DOHH2 (cell line): ENCODE measurements at regions not wholly inside any gene's neighbourhood (a gene's known extent, or its start where the extent isn't known, plus 50 kb on each side); places are given as distances from the start of the nearest gene placed in this dataset.

ENCODE experiments used
- H3F3A ChIP-seq: fragments of 200-600 bp; sonication (generic), shearing (Covaris generic); 2 replicates; pipeline ENCODE4 v1.6.0; 2016; ENCODE audit warnings: antibody characterized with exemption, mild to moderate bottlenecking; ENCODE audit not compliant: control insufficient read depth, insufficient read depth
- H3K27ac ChIP-seq: fragments of 200-600 bp; sonication (generic); 2 replicates; pipeline ENCODE4 v1.5.1; 2014; ENCODE audit warnings: low read depth, mild to moderate bottlenecking, low read length, moderate library complexity
- H3K27me3 ChIP-seq: fragments of 200-600 bp; sonication (generic); 2 replicates; pipeline ENCODE4 v1.6.1; 2014; ENCODE audit warnings: mild to moderate bottlenecking, low read length, mixed read lengths; ENCODE audit not compliant: control insufficient read depth
- H3K36me3 ChIP-seq: fragments of 200-600 bp; sonication (generic); 2 replicates; pipeline ENCODE4 v1.6.1; 2014; ENCODE audit warnings: mild to moderate bottlenecking, low read length, moderate library complexity, mixed read lengths; ENCODE audit not compliant: control insufficient read depth
- H3K4me1 ChIP-seq: fragments of 200-600 bp; sonication (generic); 2 replicates; pipeline ENCODE4 v1.6.1; 2014; ENCODE audit warnings: mild to moderate bottlenecking, low read length, mixed read lengths; ENCODE audit not compliant: control insufficient read depth
- H3K4me2 ChIP-seq: fragments of 200-600 bp; sonication (generic); 2 replicates; pipeline ENCODE4 v1.6.0; 2014; ENCODE audit warnings: mild to moderate bottlenecking, low read length, moderate library complexity
- H3K4me3 ChIP-seq: fragments of 200-600 bp; sonication (generic); 2 replicates; pipeline ENCODE4 v1.5.1; 2014; ENCODE audit warnings: mild to moderate bottlenecking, low read length, mixed read lengths
- H3K79me2 ChIP-seq: fragments of 200-600 bp; sonication (generic); 2 replicates; pipeline ENCODE4 v1.6.1; 2014; ENCODE audit warnings: mild to moderate bottlenecking, low read length, mixed read lengths; ENCODE audit not compliant: control insufficient read depth
- H3K9me2 ChIP-seq: fragments of 200-600 bp; sonication (generic); replicated peaks from 2 replicates; pipeline ENCODE4 v1.6.1; 2014; ENCODE audit warnings: mild to moderate bottlenecking, low read length, mixed read lengths; ENCODE audit not compliant: control insufficient read depth
- H3K9me3 ChIP-seq: fragments of 200-600 bp; sonication (generic); 2 replicates; pipeline ENCODE4 v1.6.1; 2014; ENCODE audit warnings: antibody characterized with exemption, low read length, mixed read lengths; ENCODE audit not compliant: control insufficient read depth, insufficient read depth
- H4K20me1 ChIP-seq: fragments of 200-600 bp; sonication (generic); 2 replicates; pipeline ENCODE4 v1.6.0; 2014; ENCODE audit warnings: low read depth, mild to moderate bottlenecking, antibody characterized with exemption, low read length, moderate library complexity; ENCODE audit not compliant: control insufficient read depth, insufficient read depth
- EZH2phosphoT487 ChIP-seq: fragments of 200-600 bp; sonication (generic); IDR thresholded peaks from 2 replicates; pipeline ENCODE4 v1.6.1; 2017; ENCODE audit warnings: borderline replicate concordance, mild to moderate bottlenecking, antibody characterized with exemption, low read length, moderate library complexity, mixed read lengths
- TF ChIP-seq, protein P1 (sequence below): fragments of 200-600 bp; sonication (generic); IDR thresholded peaks from one replicate; pipeline ENCODE4 v1.5.1; 2014; ENCODE audit warnings: antibody characterized with exemption, mild to moderate bottlenecking, low read depth, low read length; ENCODE audit not compliant: poor library complexity, severe bottlenecking

DNA sequence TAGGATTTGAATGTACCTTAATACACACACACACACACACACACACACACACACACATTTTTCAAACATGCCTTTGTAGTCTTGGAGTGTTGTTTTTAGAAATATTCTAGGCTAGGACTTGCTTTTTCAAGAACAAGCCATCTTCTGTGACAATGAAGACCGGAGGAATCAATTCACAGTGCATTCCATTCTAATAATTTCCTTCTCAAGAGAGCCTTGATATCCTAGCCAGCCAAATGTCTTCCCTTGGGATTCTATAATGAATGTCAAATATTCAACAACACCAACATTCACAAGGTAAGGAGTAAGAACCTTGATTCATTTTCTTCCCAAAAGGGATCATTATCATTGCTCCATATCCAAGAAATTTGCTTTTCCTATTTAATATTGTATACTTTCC is 180.3 kb downstream of the SLITRK1 start:
- H3K9me2 ChIP-seq: no peaks in the 10 kb centered on the region
- no peak overlapping the region for H3K4me2 ChIP-seq
- H3K27me3 ChIP-seq: no peaks in the 10 kb centered on the region
- H4K20me1 ChIP-seq: no peaks in the 10 kb centered on the region
- H3K27ac ChIP-seq: no peak overlapping the region
- no peaks in the 10 kb centered on the region for H3K4me1 ChIP-seq
- no peaks in the 10 kb centered on the region for H3K9me3 ChIP-seq
- TF ChIP-seq EZH2phosphoT487: no peak
- TF ChIP-seq, protein P1, sequence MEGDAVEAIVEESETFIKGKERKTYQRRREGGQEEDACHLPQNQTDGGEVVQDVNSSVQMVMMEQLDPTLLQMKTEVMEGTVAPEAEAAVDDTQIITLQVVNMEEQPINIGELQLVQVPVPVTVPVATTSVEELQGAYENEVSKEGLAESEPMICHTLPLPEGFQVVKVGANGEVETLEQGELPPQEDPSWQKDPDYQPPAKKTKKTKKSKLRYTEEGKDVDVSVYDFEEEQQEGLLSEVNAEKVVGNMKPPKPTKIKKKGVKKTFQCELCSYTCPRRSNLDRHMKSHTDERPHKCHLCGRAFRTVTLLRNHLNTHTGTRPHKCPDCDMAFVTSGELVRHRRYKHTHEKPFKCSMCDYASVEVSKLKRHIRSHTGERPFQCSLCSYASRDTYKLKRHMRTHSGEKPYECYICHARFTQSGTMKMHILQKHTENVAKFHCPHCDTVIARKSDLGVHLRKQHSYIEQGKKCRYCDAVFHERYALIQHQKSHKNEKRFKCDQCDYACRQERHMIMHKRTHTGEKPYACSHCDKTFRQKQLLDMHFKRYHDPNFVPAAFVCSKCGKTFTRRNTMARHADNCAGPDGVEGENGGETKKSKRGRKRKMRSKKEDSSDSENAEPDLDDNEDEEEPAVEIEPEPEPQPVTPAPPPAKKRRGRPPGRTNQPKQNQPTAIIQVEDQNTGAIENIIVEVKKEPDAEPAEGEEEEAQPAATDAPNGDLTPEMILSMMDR: no peak
- no peak overlapping the region for H3K4me3 ChIP-seq
- H3K36me3 ChIP-seq: no peaks in the 10 kb centered on the region
- H3K79me2 ChIP-seq: no peaks in the 10 kb centered on the region
- H3F3A ChIP-seq: no peaks in the 10 kb centered on the region

DNA sequence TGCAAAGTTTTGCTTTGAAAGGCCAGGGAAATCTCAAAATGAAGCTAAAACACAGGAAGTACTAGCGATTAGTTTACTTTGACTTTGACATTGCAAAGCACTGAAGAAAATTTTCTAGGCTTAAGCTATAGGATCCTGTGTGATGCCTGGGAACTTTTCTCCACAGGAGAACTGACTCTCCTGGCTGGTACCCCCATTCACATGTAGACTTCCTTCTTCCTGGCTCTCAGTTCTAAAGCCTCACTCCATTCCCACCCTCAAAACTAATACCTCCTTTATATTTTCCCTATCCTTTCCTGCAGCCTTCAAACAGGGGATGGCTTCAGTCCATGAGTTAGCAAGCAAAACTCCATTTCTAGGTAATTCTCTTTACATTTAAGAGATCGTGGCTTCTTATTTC is 189.5 kb downstream of the SLITRK1 start:
- H3K9me3 ChIP-seq: no peaks in the 10 kb centered on the region
- no peak overlapping the region for H3K27ac ChIP-seq
- no peaks in the 10 kb centered on the region for H3F3A ChIP-seq
- TF ChIP-seq EZH2phosphoT487: no peak
- TF ChIP-seq, protein P1: no peak
- H3K4me1 ChIP-seq: no peaks in the 10 kb centered on the region
- no peaks in the 10 kb centered on the region for H3K79me2 ChIP-seq
- no peak overlapping the region for H3K4me2 ChIP-seq
- H3K9me2 ChIP-seq: no peaks in the 10 kb centered on the region
- H3K27me3 ChIP-seq: no peaks in the 10 kb centered on the region
- no peaks in the 10 kb centered on the region for H3K36me3 ChIP-seq
- no peaks in the 10 kb centered on the region for H4K20me1 ChIP-seq
- no peak overlapping the region for H3K4me3 ChIP-seq

DNA sequence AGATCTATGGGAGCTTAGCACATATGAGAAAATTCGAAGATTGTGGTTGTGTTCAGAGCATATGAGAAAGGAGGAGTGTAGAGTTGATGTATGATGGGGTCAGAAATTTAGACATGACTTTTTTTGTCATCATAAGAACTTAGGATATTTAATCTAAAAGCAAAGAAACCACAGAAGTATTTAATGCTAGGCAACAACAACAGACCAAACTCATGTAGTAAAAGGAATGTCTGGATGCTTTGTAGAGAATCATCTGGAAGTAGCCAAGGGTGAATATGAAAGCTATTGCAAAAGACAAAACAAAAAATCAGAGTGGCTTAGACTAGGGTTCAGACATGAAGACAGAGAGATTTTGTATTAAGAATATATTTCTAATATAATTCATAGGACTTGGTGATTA is 190.3 kb downstream of the SLITRK1 start:
- no peaks in the 10 kb centered on the region for H3K9me2 ChIP-seq
- H4K20me1 ChIP-seq: no peaks in the 10 kb centered on the region
- no peaks in the 10 kb centered on the region for H3K4me1 ChIP-seq
- H3K79me2 ChIP-seq: no peaks in the 10 kb centered on the region
- H3K4me2 ChIP-seq: no peak overlapping the region
- H3F3A ChIP-seq: no peaks in the 10 kb centered on the region
- no peak for TF ChIP-seq EZH2phosphoT487
- TF ChIP-seq, protein P1: no peak
- no peak overlapping the region for H3K4me3 ChIP-seq
- H3K9me3 ChIP-seq: no peaks in the 10 kb centered on the region
- H3K27ac ChIP-seq: no peak overlapping the region
- no peaks in the 10 kb centered on the region for H3K27me3 ChIP-seq
- no peaks in the 10 kb centered on the region for H3K36me3 ChIP-seq

DNA sequence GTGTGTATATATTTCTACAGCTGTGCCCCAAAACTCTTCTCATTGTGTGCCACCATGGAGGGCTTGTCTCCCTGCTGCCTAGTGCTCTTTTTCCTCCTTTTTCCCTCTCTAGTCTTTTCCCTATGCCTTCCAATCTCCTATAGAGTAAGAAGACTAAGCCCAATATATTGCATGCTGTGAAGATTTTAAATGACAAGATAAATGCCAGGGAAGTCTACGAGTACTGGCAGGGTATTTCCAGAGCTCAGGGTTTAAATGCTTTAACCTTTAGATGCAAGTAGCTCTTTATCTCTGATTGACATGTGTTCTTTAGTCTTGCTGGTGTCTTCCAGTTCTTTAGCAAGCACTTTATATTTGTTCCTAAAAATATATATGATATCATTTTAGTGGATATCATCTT is 200.7 kb downstream of the SLITRK1 start:
- Histone ChIP-seq H4K20me1 (no peaks in the 10 kb centered on the region), H3K4me2 (no peak overlapping the region), H3F3A (no peaks in the 10 kb centered on the region), H3K9me2 (no peaks in the 10 kb centered on the region), H3K36me3 (no peaks in the 10 kb centered on the region), H3K4me1 (no peaks in the 10 kb centered on the region), H3K27me3 (no peaks in the 10 kb centered on the region), H3K4me3 (no peak overlapping the region), H3K9me3 (no peaks in the 10 kb centered on the region), H3K27ac (no peak overlapping the region), H3K79me2 (no peaks in the 10 kb centered on the region)
- no peak for TF ChIP-seq EZH2phosphoT487
- TF ChIP-seq, protein P1: no peak
